CD14-positive monocyte (primary cell): ENCODE measurements at regions not wholly inside any gene's neighbourhood (a gene's known extent, or its start where the extent isn't known, plus 50 kb on each side); places are given as distances from the start of the nearest gene placed in this dataset.

Experiments used
- DNase-seq, 3 donors: peaks; one replicate each; pipeline ENCODE4 v3.0.0-alpha.2; 2011 to 2022
- H2AFZ ChIP-seq: 2 replicates; pipeline ENCODE4 v1.6.0; 2012; ENCODE audit warnings: mild to moderate bottlenecking, low read depth, low read length, inconsistent platforms; ENCODE audit not compliant: insufficient read depth, poor library complexity, severe bottlenecking
- H3K27ac ChIP-seq, 2 donors: 1 replicate in 1 of 2; 2 replicates in 1 of 2; pipeline ENCODE4 v1.5.1; 2012 to 2013; ENCODE audit warnings: low read length in 2 of 2, control low read depth in 1 of 2, inconsistent platforms in 1 of 2, low read depth in 1 of 2, mild to moderate bottlenecking in 1 of 2
- H3K27me3 ChIP-seq, 2 donors: one replicate each; pipeline versions ENCODE4 v1.6.0 to v1.6.1; 2011 to 2013; ENCODE audit warnings: low read length in 2 of 2; ENCODE audit not compliant: control insufficient read depth in 2 of 2, insufficient read depth in 2 of 2
- H3K36me3 ChIP-seq, 2 donors: replicated peaks in 1 of 2; 1 replicate in 1 of 2; 2 replicates in 1 of 2; pipeline versions ENCODE4 v1.5.1 to v1.6.1; 2012 to 2013; ENCODE audit warnings: low read length in 2 of 2, control low read depth in 1 of 2, inconsistent platforms in 1 of 2, mild to moderate bottlenecking in 1 of 2; ENCODE audit not compliant: insufficient read depth in 2 of 2, control insufficient read depth in 1 of 2
- H3K4me1 ChIP-seq, 2 donors: 1 replicate in 1 of 2; 2 replicates in 1 of 2; pipeline versions ENCODE4 v1.5.1 to v1.6.1; 2012 to 2013; ENCODE audit warnings: low read length in 2 of 2, control low read depth in 1 of 2, inconsistent platforms in 1 of 2, mild to moderate bottlenecking in 1 of 2, moderate library complexity in 1 of 2; ENCODE audit not compliant: insufficient read depth in 2 of 2, control insufficient read depth in 1 of 2
- H3K4me2 ChIP-seq: replicated peaks from 2 replicates; pipeline ENCODE3; 2012; ENCODE audit warnings: low read length, moderate library complexity, mild to moderate bottlenecking; ENCODE audit not compliant: poor library complexity, severe bottlenecking; ENCODE audit errors: extremely low read depth
- H3K4me3 ChIP-seq, 3 experiments: fragments of 200-600 bp in 1 of 3; sonication (generic) in 1 of 3; replicated peaks in 1 of 3; 1 replicate in 2 of 3; 2 replicates in 1 of 3; pipeline ENCODE4 v1.5.1; 2011 to 2013; ENCODE audit warnings: low read length in 3 of 3, mild to moderate bottlenecking in 3 of 3, control low read depth in 2 of 3, low read depth in 2 of 3, inconsistent platforms in 1 of 3, moderate library complexity in 1 of 3
- H3K79me2 ChIP-seq: 2 replicates; pipeline ENCODE4 v1.6.0; 2012; ENCODE audit warnings: mild to moderate bottlenecking, control low read depth, inconsistent platforms, low read length, moderate library complexity; ENCODE audit not compliant: insufficient read depth
- H3K9ac ChIP-seq: 2 replicates; pipeline ENCODE4 v1.6.0; 2017; ENCODE audit warnings: low read length, mild to moderate bottlenecking; ENCODE audit not compliant: insufficient read depth, poor library complexity, severe bottlenecking
- H3K9me3 ChIP-seq, 2 donors: replicated peaks in 1 of 2; 1 replicate in 1 of 2; 2 replicates in 1 of 2; pipeline versions ENCODE4 v1.5.1 to v1.6.1; 2012 to 2013; ENCODE audit warnings: low read length in 2 of 2, control low read depth in 1 of 2; ENCODE audit not compliant: control insufficient read depth in 1 of 2, insufficient read depth in 1 of 2
- H4K20me1 ChIP-seq: 2 replicates; pipeline ENCODE4 v1.6.0; 2012; ENCODE audit warnings: mild to moderate bottlenecking, low read length, control low read depth, moderate library complexity; ENCODE audit not compliant: insufficient read depth
- H3K27ac Mint-ChIP-seq, 7 donors: one replicate each; pipeline ENCODE4 v1.8.0; 2020; ENCODE audit warnings: mild to moderate bottlenecking in 7 of 7, mixed read lengths in 7 of 7, moderate library complexity in 6 of 7, inconsistent platforms in 2 of 7
- H3K27me3 Mint-ChIP-seq, 3 donors: one replicate each; pipeline ENCODE4 v1.8.0; 2021 to 2022; ENCODE audit warnings: low read depth in 3 of 3, mild to moderate bottlenecking in 3 of 3, mixed read lengths in 3 of 3, moderate library complexity in 3 of 3, inconsistent platforms in 1 of 3
- H3K36me3 Mint-ChIP-seq, 2 donors: one replicate each; pipeline ENCODE4 v1.8.0; 2020; ENCODE audit warnings: mixed read lengths in 2 of 2, inconsistent platforms in 1 of 2, mild to moderate bottlenecking in 1 of 2
- H3K4me1 Mint-ChIP-seq: one replicate; pipeline ENCODE4 v1.8.0; 2020; ENCODE audit warnings: mild to moderate bottlenecking, mixed read lengths
- H3K4me3 Mint-ChIP-seq, 2 donors: one replicate each; pipeline ENCODE4 v1.8.0; 2020; ENCODE audit warnings: mild to moderate bottlenecking in 2 of 2, mixed read lengths in 2 of 2, moderate library complexity in 1 of 2
- H3K9me3 Mint-ChIP-seq, 7 donors: one replicate each; pipeline ENCODE4 v1.8.0; 2020 to 2022; ENCODE audit warnings: mixed read lengths in 7 of 7, mild to moderate bottlenecking in 6 of 7, moderate library complexity in 6 of 7, inconsistent platforms in 2 of 7
- WGBS: methylation state at CpG from one replicate; pipeline ENCODE4 v1.1.5; 2013; ENCODE audit warnings: missing lambda C conversion rate; ENCODE audit not compliant: insufficient coverage; 5-methylcytosine and 5-hydroxymethylcytosine counted together
- intact Hi-C, 2 donors: fragments of 100-400 bp; cut with micrococcal nuclease; formaldehyde crosslinking; loops; one replicate each; pipeline versions ENCODE4 v1.15.0 to v1.15.1; 2023
- TF ChIP-seq, protein P1 (sequence below): fragments of 200-600 bp; IDR thresholded peaks from one replicate; pipeline ENCODE4 v1.8.0; 2022; ENCODE audit warnings: antibody characterized with exemption, mild to moderate bottlenecking

DNA sequence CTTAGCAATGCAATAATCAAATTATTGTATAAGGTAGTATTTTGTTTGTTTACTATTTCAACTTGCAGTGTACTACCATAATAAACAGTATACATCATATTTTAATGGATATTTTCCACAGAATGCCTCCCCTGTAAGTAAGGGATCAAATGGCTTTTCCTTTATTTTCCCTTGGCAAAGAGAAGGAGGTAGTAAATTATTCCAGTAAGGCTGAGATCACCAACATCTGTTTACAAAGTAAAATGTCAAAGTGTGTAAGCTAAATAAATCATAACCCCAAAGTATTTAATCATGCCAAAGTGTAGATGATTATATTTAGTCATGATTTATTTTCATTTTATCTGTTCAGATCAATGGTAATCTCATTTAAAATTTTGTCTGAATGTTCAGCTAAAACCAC, 537.6 kb downstream of the PRDM9 start:
- TF ChIP-seq, protein P1, sequence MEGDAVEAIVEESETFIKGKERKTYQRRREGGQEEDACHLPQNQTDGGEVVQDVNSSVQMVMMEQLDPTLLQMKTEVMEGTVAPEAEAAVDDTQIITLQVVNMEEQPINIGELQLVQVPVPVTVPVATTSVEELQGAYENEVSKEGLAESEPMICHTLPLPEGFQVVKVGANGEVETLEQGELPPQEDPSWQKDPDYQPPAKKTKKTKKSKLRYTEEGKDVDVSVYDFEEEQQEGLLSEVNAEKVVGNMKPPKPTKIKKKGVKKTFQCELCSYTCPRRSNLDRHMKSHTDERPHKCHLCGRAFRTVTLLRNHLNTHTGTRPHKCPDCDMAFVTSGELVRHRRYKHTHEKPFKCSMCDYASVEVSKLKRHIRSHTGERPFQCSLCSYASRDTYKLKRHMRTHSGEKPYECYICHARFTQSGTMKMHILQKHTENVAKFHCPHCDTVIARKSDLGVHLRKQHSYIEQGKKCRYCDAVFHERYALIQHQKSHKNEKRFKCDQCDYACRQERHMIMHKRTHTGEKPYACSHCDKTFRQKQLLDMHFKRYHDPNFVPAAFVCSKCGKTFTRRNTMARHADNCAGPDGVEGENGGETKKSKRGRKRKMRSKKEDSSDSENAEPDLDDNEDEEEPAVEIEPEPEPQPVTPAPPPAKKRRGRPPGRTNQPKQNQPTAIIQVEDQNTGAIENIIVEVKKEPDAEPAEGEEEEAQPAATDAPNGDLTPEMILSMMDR = no peak
- no peak overlapping the region for H3K4me3 Mint-ChIP-seq
- peaks cover 0 to 5% (median under 1%) of the 10 kb centered on the region in 7 donors for H3K9me3 Mint-ChIP-seq
- no peaks in the 10 kb centered on the region for H3K4me1 Mint-ChIP-seq
- intact Hi-C loops = no loop called here
- no peak overlapping the region for H3K4me2 ChIP-seq
- no peak overlapping the region for H3K27ac ChIP-seq
- H3K4me1 ChIP-seq = no peaks in the 10 kb centered on the region
- H3K27me3 Mint-ChIP-seq = no peaks in the 10 kb centered on the region
- H3K27ac Mint-ChIP-seq = no peak overlapping the region
- no peak overlapping the region for H3K4me3 ChIP-seq
- no peaks in the 10 kb centered on the region for H3K27me3 ChIP-seq
- no peak overlapping the region for H3K9ac ChIP-seq
- no peaks in the 10 kb centered on the region for H3K36me3 ChIP-seq
- no peaks in the 10 kb centered on the region for H4K20me1 ChIP-seq
- no peak for DNase-seq
- H3K79me2 ChIP-seq = no peaks in the 10 kb centered on the region
- peaks cover 0 to 6% of the 10 kb centered on the region in 2 donors for H3K9me3 ChIP-seq
- no peaks in the 10 kb centered on the region for H3K36me3 Mint-ChIP-seq
- no peak overlapping the region for H2AFZ ChIP-seq

DNA sequence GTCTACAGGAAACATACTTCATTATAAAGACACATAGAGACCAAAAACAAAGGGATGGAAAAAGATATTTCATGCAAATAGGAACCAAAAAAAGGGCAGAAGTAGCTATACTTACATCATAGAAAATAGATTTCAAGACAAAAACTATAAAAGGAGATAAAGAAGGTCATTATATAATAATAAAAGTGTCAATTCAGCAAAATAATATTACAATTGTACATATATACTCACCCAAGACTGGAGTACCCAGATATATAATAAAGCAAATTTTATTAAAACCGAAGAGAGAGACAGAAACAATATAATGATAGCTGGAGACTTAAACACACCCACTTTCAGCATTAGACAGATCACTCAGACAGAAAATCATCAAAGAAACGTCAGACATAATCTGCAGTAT, 546.3 kb downstream of the PRDM9 start:
- H3K4me1 ChIP-seq = no peaks in the 10 kb centered on the region
- H3K4me2 ChIP-seq = no peak overlapping the region
- Mint-ChIP-seq H3K27me3 (peaks cover 0 to 1% (median 0%) of the 10 kb centered on the region in 3 donors), H3K36me3 (no peaks in the 10 kb centered on the region), H3K4me1 (no peaks in the 10 kb centered on the region), H3K9me3 (peaks cover 2 to 20% (median 6%) of the 10 kb centered on the region in 7 donors), H3K27ac (no peak overlapping the region), H3K4me3 (no peak overlapping the region)
- intact Hi-C loops = no loop called here
- no peaks in the 10 kb centered on the region for H4K20me1 ChIP-seq
- H2AFZ ChIP-seq = no peak overlapping the region
- TF ChIP-seq, protein P1 = no peak
- no peak overlapping the region for H3K9ac ChIP-seq
- H3K27me3 ChIP-seq = no peaks in the 10 kb centered on the region
- H3K9me3 ChIP-seq = peaks cover 11 to 12% of the 10 kb centered on the region in 2 donors
- H3K36me3 ChIP-seq = no peaks in the 10 kb centered on the region
- H3K27ac ChIP-seq = no peak overlapping the region
- no CpG with 5 or more reads among the region's 2 CpGs for WGBS
- H3K79me2 ChIP-seq = no peaks in the 10 kb centered on the region
- no peak for DNase-seq
- H3K4me3 ChIP-seq = no peak overlapping the region
